ENCODE measurements at regions not wholly inside any gene's neighbourhood (a gene's known extent, or its start where the extent isn't known, plus 50 kb on each side); places are given as distances from the start of the nearest gene placed in this dataset.

DNA sequence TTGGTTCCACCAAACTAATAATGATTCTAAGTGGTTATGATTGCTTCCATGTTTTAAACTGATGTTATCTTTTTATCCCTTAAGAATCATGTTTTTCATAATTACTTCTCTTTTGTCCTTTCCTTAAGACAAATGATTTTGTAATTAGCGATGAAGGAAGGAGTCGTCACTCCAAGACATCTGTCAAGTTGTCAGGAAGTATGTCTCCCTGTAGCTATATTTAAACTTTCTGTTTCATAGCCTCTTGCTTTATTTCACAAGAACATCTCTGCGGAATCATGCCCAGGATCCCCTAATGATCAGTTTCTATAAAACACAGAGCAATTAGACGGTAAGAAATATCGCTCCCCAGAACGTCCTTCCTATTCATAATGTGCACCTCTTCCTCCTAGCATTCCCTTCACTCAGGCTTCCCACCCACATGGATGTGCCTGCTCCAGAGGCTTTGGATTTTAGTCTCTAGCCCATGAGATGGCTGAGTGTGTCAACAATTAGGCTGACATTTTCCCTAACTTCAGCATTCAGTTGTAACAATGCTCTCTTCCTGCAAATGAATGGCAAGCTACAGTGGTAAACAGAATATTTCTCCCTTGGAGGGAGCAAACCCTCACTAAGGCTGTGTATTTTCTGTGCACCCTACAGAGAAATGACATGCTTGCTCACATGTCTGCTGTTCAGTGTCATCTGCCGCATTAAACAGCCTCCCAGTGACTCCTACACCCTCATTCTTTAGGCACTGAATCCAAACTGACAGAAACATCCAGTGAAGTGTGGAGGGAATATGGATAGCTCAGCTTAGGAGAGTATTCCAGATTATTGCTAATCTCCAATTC, 879.6 kb upstream of the CELF4 start:
- TF ChIP-seq, protein P1, sequence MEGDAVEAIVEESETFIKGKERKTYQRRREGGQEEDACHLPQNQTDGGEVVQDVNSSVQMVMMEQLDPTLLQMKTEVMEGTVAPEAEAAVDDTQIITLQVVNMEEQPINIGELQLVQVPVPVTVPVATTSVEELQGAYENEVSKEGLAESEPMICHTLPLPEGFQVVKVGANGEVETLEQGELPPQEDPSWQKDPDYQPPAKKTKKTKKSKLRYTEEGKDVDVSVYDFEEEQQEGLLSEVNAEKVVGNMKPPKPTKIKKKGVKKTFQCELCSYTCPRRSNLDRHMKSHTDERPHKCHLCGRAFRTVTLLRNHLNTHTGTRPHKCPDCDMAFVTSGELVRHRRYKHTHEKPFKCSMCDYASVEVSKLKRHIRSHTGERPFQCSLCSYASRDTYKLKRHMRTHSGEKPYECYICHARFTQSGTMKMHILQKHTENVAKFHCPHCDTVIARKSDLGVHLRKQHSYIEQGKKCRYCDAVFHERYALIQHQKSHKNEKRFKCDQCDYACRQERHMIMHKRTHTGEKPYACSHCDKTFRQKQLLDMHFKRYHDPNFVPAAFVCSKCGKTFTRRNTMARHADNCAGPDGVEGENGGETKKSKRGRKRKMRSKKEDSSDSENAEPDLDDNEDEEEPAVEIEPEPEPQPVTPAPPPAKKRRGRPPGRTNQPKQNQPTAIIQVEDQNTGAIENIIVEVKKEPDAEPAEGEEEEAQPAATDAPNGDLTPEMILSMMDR (IDR thresholded peaks at IDR 0.05): no peak
- TF ChIP-seq EP300 (IDR thresholded peaks at IDR 0.05) (no peak), POLR2AphosphoS5 (IDR thresholded peaks at IDR 0.05) (no peak), POLR2A (IDR thresholded peaks at IDR 0.05) (no peak)

All from sigmoid colon (tissue), 4 donors.